ENCODE measurements at regions not wholly inside any gene's neighbourhood (a gene's known extent, or its start where the extent isn't known, plus 50 kb on each side); places are given as distances from the start of the nearest gene placed in this dataset.

GRCh38 chr21:31443736-31444521, 99.9 kb upstream of the TIAM1 start:
- no peak for TF ChIP-seq CTCF (IDR thresholded peaks at IDR 0.05 in 4 of 5, conservative IDR thresholded peaks at IDR 0.05 in 1 of 5)
- no peak for TF ChIP-seq POLR2A (IDR thresholded peaks at IDR 0.05)
